Fibroblast of lung (primary cell): ENCODE measurements at regions not wholly inside any gene's neighbourhood (a gene's known extent, or its start where the extent isn't known, plus 50 kb on each side); places are given as distances from the start of the nearest gene placed in this dataset.

Source experiments
- DNase-seq, 2 donors: peaks; one replicate each; pipeline versions ENCODE4 v3.0.0 to v3.0.0-alpha.2; 2010; ENCODE audit warnings: low read depth in 2 of 2
- H2AFZ ChIP-seq: 2 replicates; pipeline ENCODE4 v1.5.1; 2012; ENCODE audit warnings: low read length, control low read depth, inconsistent platforms
- H3K27ac ChIP-seq: 2 replicates; pipeline ENCODE4 v1.5.1; 2011; ENCODE audit warnings: low read length, control low read depth; ENCODE audit not compliant: insufficient read depth
- H3K27me3 ChIP-seq: 2 replicates; pipeline ENCODE4 v1.5.1; 2011; ENCODE audit warnings: mild to moderate bottlenecking, low read length; ENCODE audit not compliant: control insufficient read depth, insufficient read depth
- H3K36me3 ChIP-seq: 2 replicates; pipeline ENCODE4 v1.5.1; 2011; ENCODE audit warnings: low read length; ENCODE audit not compliant: control insufficient read depth, insufficient read depth
- H3K4me1 ChIP-seq: 2 replicates; pipeline ENCODE4 v1.5.1; 2011; ENCODE audit warnings: low read length; ENCODE audit not compliant: control insufficient read depth, insufficient read depth; ENCODE audit errors: extremely low read depth
- H3K4me2 ChIP-seq: 2 replicates; pipeline ENCODE4 v1.5.1; 2011; ENCODE audit warnings: low read length, control low read depth; ENCODE audit not compliant: insufficient read depth; ENCODE audit errors: extremely low read depth
- H3K4me3 ChIP-seq, 4 experiments: fragments of 200-600 bp in 1 of 4; sonication (generic) in 1 of 4; replicated peaks in 1 of 4; 2 replicates each; pipeline ENCODE4 v1.5.1; 2011 to 2016; ENCODE audit warnings: low read length in 4 of 4, low read depth in 3 of 4, mild to moderate bottlenecking in 3 of 4, control low read depth in 2 of 4, inconsistent platforms in 1 of 4, mixed read lengths in 1 of 4; ENCODE audit not compliant: insufficient read depth in 1 of 4; ENCODE audit errors: control extremely low read depth in 1 of 4
- H3K79me2 ChIP-seq: 2 replicates; pipeline ENCODE4 v1.5.1; 2012; ENCODE audit warnings: mild to moderate bottlenecking, low read length, inconsistent platforms; ENCODE audit not compliant: control insufficient read depth, insufficient read depth
- H3K9ac ChIP-seq: 2 replicates; pipeline ENCODE4 v1.5.1; 2011; ENCODE audit warnings: mild to moderate bottlenecking, low read length, control low read depth; ENCODE audit not compliant: insufficient read depth
- H3K9me3 ChIP-seq: 2 replicates; pipeline ENCODE4 v1.5.1; 2012; ENCODE audit warnings: low read depth, low read length; ENCODE audit not compliant: control insufficient read depth, insufficient read depth
- H4K20me1 ChIP-seq: 2 replicates; pipeline ENCODE4 v1.5.1; 2011; ENCODE audit warnings: low read length; ENCODE audit not compliant: control insufficient read depth, insufficient read depth; ENCODE audit errors: extremely low read depth
- EZH2 ChIP-seq: IDR thresholded peaks from 2 replicates; pipeline ENCODE4 v1.5.1; 2012; ENCODE audit warnings: low read length, control low read depth, mild to moderate bottlenecking; ENCODE audit errors: missing control alignments
- TF ChIP-seq, protein P1 (sequence below), 2 donors: IDR thresholded peaks in 1 of 2; conservative IDR thresholded peaks in 1 of 2; 1 replicate in 1 of 2; 2 replicates in 1 of 2; pipeline ENCODE4 v1.5.1; 2011 to 2012; ENCODE audit warnings: low read length in 2 of 2, control low read depth in 1 of 2, inconsistent platforms in 1 of 2, low read depth in 1 of 2, mild to moderate bottlenecking in 1 of 2

DNA sequence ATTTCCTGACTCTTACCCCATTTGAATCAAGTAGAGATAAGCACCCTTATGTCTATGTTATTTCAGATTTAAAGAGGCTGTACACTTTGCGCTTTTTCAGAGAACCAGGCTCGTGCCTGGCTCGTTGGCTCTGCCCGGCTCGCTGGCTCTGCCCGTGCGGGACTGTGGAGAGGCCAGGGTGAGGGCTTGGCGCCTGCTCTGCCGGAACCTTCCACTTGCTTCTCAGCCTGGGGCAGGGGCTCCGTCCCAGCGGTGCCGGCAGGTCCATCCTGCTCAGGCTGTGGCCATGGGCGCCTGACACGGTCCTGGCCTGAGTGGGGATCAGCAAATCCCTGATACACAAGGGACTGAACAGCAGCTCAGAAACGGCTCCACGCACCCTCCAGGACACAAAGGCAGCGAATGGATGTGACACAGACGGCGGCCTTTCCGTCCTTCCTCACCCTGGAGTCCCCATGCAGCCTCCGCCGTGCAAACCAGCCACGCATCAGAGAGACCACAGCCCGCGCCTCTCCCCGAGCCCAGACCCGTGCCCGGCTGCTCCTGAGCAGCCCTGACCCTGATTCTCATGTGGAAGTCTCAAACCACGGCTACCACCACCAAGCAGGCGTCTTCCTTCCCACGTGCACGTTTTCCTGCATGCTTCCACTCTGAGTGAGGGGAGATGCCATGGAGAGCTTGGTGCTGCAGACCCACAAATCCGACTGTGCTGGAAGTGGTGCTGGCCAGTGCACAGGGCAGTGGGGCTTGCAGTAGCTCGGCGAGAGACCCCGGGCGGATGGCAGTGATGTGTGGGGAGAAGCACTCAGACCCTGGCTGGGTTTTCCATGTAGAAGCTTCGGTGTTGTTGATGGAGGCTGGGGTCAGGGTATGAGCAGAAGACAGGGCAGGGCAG, 233.9 kb downstream of the ERMARD start:
- no peak for TF ChIP-seq EZH2
- TF ChIP-seq, protein P1, sequence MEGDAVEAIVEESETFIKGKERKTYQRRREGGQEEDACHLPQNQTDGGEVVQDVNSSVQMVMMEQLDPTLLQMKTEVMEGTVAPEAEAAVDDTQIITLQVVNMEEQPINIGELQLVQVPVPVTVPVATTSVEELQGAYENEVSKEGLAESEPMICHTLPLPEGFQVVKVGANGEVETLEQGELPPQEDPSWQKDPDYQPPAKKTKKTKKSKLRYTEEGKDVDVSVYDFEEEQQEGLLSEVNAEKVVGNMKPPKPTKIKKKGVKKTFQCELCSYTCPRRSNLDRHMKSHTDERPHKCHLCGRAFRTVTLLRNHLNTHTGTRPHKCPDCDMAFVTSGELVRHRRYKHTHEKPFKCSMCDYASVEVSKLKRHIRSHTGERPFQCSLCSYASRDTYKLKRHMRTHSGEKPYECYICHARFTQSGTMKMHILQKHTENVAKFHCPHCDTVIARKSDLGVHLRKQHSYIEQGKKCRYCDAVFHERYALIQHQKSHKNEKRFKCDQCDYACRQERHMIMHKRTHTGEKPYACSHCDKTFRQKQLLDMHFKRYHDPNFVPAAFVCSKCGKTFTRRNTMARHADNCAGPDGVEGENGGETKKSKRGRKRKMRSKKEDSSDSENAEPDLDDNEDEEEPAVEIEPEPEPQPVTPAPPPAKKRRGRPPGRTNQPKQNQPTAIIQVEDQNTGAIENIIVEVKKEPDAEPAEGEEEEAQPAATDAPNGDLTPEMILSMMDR (conservative IDR thresholded peaks at IDR 0.05 in 1 of 2, IDR thresholded peaks at IDR 0.05 in 1 of 2; ENCODE audit: low read depth in 1 of 2, low read length in 2 of 2), result no peak
- no peak overlapping the region for H2AFZ ChIP-seq
- H3K4me2 ChIP-seq, result no peak overlapping the region
- no peaks in the 10 kb centered on the region for H3K79me2 ChIP-seq
- no peak overlapping the region for H3K9ac ChIP-seq
- DNase-seq, result no peak
- no peaks in the 10 kb centered on the region for H3K36me3 ChIP-seq
- H3K4me3 ChIP-seq, result no peak overlapping the region
- H3K27me3 ChIP-seq, result no peaks in the 10 kb centered on the region
- H3K9me3 ChIP-seq, result no peaks in the 10 kb centered on the region
- H4K20me1 ChIP-seq, result no peaks in the 10 kb centered on the region
- H3K27ac ChIP-seq, result no peak overlapping the region
- H3K4me1 ChIP-seq, result no peaks in the 10 kb centered on the region

DNA sequence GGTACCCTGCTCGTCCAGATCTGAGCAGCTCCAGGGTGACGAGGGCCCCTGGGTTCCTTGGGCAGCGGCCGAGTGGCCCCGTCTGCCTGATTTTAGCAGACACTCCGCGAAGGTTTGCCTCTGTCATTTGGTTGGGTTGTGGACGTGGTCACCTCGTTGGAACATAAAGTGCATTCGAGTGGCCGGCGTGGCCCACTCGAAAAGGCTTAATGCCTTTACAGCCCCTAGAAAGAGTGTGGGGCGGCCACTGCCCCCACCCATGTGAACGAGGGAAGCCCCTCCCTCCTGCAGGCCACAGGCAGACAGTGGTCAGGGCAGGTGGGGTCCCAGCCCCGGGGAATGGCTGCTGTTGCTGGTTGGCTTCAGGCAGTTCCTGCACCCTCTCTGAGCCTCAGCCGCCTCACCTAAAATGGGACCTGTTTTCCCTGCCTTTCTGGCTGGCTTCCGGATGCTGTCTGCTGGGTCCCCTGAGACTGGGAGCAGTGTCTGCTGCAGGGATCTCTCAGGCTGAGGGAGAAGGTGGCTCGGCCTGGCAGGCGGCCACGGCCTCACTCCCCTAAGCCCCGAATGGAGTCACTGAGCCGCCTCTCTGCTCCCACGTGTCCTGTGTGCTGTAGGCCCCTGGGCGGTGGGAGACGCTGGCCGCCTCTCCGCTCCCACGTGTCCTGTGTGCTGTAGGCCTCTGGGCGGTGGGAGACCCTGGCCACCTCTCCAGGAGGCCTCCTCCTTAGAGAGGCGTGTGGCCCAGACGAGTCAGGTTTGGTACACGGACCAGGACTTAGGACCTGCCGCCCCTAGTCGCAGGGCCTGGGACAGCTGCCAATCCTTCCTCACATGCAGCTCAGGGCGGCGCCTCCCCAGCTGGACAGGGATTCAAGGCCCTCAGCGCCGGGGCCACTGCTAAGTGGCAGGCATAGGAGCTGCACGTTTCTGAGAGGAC, 233.0 kb downstream of the ERMARD start:
- no peak overlapping the region for H3K9ac ChIP-seq
- DNase-seq, result no peak
- no peaks in the 10 kb centered on the region for H3K9me3 ChIP-seq
- no peak overlapping the region for H3K27ac ChIP-seq
- H2AFZ ChIP-seq, result no peak overlapping the region
- no peaks in the 10 kb centered on the region for H4K20me1 ChIP-seq
- H3K4me3 ChIP-seq, result no peak overlapping the region
- no peaks in the 10 kb centered on the region for H3K36me3 ChIP-seq
- TF ChIP-seq, protein P1 (conservative IDR thresholded peaks at IDR 0.05 in 1 of 2, IDR thresholded peaks at IDR 0.05 in 1 of 2; ENCODE audit: low read depth in 1 of 2, low read length in 2 of 2), result no peak
- H3K4me1 ChIP-seq, result no peaks in the 10 kb centered on the region
- H3K79me2 ChIP-seq, result no peaks in the 10 kb centered on the region
- no peak overlapping the region for H3K4me2 ChIP-seq
- no peaks in the 10 kb centered on the region for H3K27me3 ChIP-seq

DNA sequence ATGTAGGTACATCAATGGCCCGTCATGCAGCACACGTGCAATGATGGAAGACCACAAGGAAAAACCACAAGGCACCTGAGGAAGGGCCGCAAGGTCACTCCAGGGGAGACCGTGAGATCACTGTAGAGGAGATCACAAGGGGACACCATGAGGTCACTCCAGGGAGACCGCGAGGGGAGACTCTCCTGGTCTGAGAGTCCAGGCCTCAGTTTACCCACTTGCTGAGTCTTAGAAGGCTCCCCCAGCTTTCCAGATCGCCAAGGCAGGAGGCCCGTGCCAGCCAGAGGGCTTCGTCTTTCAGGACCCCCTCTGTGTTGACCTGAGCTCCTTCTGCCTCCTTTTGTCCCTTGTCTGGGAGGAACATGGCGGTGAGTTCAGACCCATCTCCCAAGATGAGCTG, 232.2 kb downstream of the ERMARD start:
- no peak for TF ChIP-seq EZH2
- TF ChIP-seq, protein P1 (conservative IDR thresholded peaks at IDR 0.05 in 1 of 2, IDR thresholded peaks at IDR 0.05 in 1 of 2; ENCODE audit: low read depth in 1 of 2, low read length in 2 of 2), result no peak
- no peaks in the 10 kb centered on the region for H3K9me3 ChIP-seq
- H3K4me1 ChIP-seq, result no peaks in the 10 kb centered on the region
- H3K4me2 ChIP-seq, result no peak overlapping the region
- no peak overlapping the region for H3K27ac ChIP-seq
- no peaks in the 10 kb centered on the region for H3K27me3 ChIP-seq
- H4K20me1 ChIP-seq, result no peaks in the 10 kb centered on the region
- no peak overlapping the region for H2AFZ ChIP-seq
- no peak for DNase-seq
- H3K9ac ChIP-seq, result no peak overlapping the region
- no peak overlapping the region for H3K4me3 ChIP-seq
- H3K36me3 ChIP-seq, result no peaks in the 10 kb centered on the region
- H3K79me2 ChIP-seq, result no peaks in the 10 kb centered on the region
